OCI-LY3 (cell line): ENCODE measurements at regions not wholly inside any gene's neighbourhood (a gene's known extent, or its start where the extent isn't known, plus 50 kb on each side); places are given as distances from the start of the nearest gene placed in this dataset.

Source experiments
- H2AFZ ChIP-seq: fragments of 200-600, 300-600 bp; shearing (Covaris generic); 2 replicates; pipeline ENCODE4 v1.6.0; 2014; ENCODE audit warnings: antibody characterized with exemption, low read depth, low read length
- H3K27ac ChIP-seq: fragments of 200-600, 300-600 bp; sonication (generic); 2 replicates; pipeline ENCODE4 v1.5.1; 2014; ENCODE audit warnings: mild to moderate bottlenecking, low read length, moderate library complexity, mixed read lengths
- H3K27me3 ChIP-seq: fragments of 200-600, 300-600 bp; sonication (generic); 2 replicates; pipeline ENCODE4 v1.6.1; 2014; ENCODE audit warnings: low read depth, low read length, mixed read lengths
- H3K36me3 ChIP-seq: fragments of 200-600, 300-600 bp; sonication (generic); replicated peaks from 2 replicates; pipeline ENCODE3; 2014; ENCODE audit warnings: low read depth, low read length, mixed read lengths
- H3K4me1 ChIP-seq: fragments of 300-600, 200-600 bp; sonication (generic); 2 replicates; pipeline ENCODE4 v1.6.1; 2014; ENCODE audit warnings: low read length, mixed read lengths
- H3K4me2 ChIP-seq: fragments of 200-600, 300-600 bp; sonication (generic); 2 replicates; pipeline ENCODE4 v1.6.1; 2014; ENCODE audit warnings: low read length, mixed read lengths
- H3K4me3 ChIP-seq: fragments of 300-600, 200-600 bp; sonication (generic); 2 replicates; pipeline ENCODE4 v1.5.1; 2014; ENCODE audit warnings: antibody characterized with exemption, mild to moderate bottlenecking, low read length, moderate library complexity
- H3K79me2 ChIP-seq: fragments of 300-600, 200-600 bp; shearing (Covaris generic); 2 replicates; pipeline ENCODE4 v1.6.1; 2014; ENCODE audit warnings: mild to moderate bottlenecking, low read length, mixed read lengths
- H3K9ac ChIP-seq: fragments of 300-600, 200-600 bp; shearing (Covaris generic); 2 replicates; pipeline ENCODE4 v1.6.0; 2014; ENCODE audit warnings: mild to moderate bottlenecking, low read length, moderate library complexity
- H3K9me3 ChIP-seq: fragments of 200-600, 300-600 bp; shearing (Covaris generic); 2 replicates; pipeline ENCODE4 v1.6.1; 2014; ENCODE audit warnings: low read length, mixed read lengths; ENCODE audit not compliant: insufficient read depth
- H4K20me1 ChIP-seq: fragments of 200-600, 300-600 bp; sonication (generic); 2 replicates; pipeline ENCODE4 v1.6.1; 2016; ENCODE audit warnings: low read length, mixed read lengths; ENCODE audit not compliant: insufficient read depth
- CTCF ChIP-seq: fragments of 200-600, 300-600 bp; sonication (generic); IDR thresholded peaks from 2 replicates; pipeline ENCODE4 v1.5.1; 2014; ENCODE audit warnings: antibody characterized with exemption, low read length, low read depth
- EZH2phosphoT487 ChIP-seq: fragments of 200-600 bp; shearing (Covaris generic); IDR thresholded peaks from 2 replicates; pipeline ENCODE4 v1.6.1; 2018; ENCODE audit warnings: antibody characterized with exemption, mixed run types, low read depth

DNA sequence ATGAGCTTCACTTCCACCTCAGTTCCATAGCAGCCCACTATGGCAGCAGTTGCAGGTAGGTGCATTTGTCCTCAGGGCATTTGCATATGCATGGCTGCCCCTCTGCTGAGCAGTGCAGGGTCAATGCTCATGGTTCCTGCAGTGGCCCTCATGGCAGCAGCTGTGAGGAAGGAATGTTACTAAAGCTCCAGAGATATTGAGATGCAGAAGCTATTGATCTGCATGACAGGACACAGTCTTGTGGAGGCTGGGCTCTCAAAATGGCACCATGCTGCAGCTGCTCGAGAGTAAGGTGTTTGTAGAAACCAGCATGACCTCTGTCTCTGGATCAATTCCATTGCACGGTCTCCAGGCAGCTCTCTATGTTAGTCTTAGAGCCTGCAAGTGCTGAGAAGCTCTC, 179.2 kb upstream of the PCDH18 start:
- H3K4me1 ChIP-seq = no peaks in the 10 kb centered on the region
- no peak overlapping the region for H3K4me3 ChIP-seq
- H3K79me2 ChIP-seq = no peaks in the 10 kb centered on the region
- no peaks in the 10 kb centered on the region for H3K36me3 ChIP-seq
- no peaks in the 10 kb centered on the region for H3K27me3 ChIP-seq
- H3K4me2 ChIP-seq = no peak overlapping the region
- H2AFZ ChIP-seq = 0 out of 2 replicates have a peak overlapping the region, but pooled peaks have one; percentile 9
- no peak overlapping the region for H3K27ac ChIP-seq
- no peaks in the 10 kb centered on the region for H3K9me3 ChIP-seq
- H4K20me1 ChIP-seq = no peaks in the 10 kb centered on the region
- no peak for TF ChIP-seq CTCF
- TF ChIP-seq EZH2phosphoT487 = no peak
- H3K9ac ChIP-seq = no peak overlapping the region

DNA sequence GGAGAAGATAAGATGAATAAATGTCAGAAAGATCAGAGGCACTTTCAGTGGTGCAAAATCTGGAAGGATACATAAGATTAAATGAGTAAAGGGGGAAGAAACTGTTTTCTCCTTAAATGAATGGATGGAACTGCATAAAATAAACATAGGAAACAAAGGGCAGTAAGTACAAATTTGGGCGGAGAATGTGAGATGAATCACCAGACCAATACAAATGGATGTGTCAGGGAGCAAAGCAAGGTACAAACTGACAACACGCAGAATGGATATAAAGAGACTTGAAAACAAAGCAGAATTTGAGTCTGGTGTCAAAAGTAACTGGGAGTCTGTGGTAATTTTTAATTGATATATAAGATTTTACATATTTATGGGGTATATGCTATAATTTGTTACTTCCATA, 175.3 kb upstream of the PCDH18 start:
- no peaks in the 10 kb centered on the region for H3K27me3 ChIP-seq
- no peaks in the 10 kb centered on the region for H3K9me3 ChIP-seq
- no peaks in the 10 kb centered on the region for H3K36me3 ChIP-seq
- H2AFZ ChIP-seq = no peak overlapping the region
- no peaks in the 10 kb centered on the region for H3K79me2 ChIP-seq
- H3K4me1 ChIP-seq = no peaks in the 10 kb centered on the region
- no peak overlapping the region for H3K4me3 ChIP-seq
- H3K27ac ChIP-seq = no peak overlapping the region
- H3K4me2 ChIP-seq = no peak overlapping the region
- H3K9ac ChIP-seq = no peak overlapping the region
- H4K20me1 ChIP-seq = no peaks in the 10 kb centered on the region
- TF ChIP-seq EZH2phosphoT487 = no peak
- no peak for TF ChIP-seq CTCF

GRCh38 chr4:137707102-137707620, 174.9 kb upstream of the PCDH18 start:
- Histone ChIP-seq H3K27me3 (no peaks in the 10 kb centered on the region), H3K79me2 (no peaks in the 10 kb centered on the region), H3K4me3 (no peak overlapping the region), H3K9ac (no peak overlapping the region), H2AFZ (no peak overlapping the region), H3K4me1 (no peaks in the 10 kb centered on the region), H3K9me3 (no peaks in the 10 kb centered on the region), H3K27ac (no peak overlapping the region), H3K36me3 (no peaks in the 10 kb centered on the region), H4K20me1 (no peaks in the 10 kb centered on the region), H3K4me2 (no peak overlapping the region)
- TF ChIP-seq EZH2phosphoT487 (no peak), CTCF (no peak)

GRCh38 chr4:137705171-137705783, 173.0 kb upstream of the PCDH18 start:
- no peak for TF ChIP-seq CTCF
- TF ChIP-seq EZH2phosphoT487 = no peak
- Histone ChIP-seq H3K36me3 (no peaks in the 10 kb centered on the region), H2AFZ (no peak overlapping the region), H3K4me2 (no peak overlapping the region), H3K27ac (no peak overlapping the region), H3K9ac (no peak overlapping the region), H3K4me1 (no peaks in the 10 kb centered on the region), H3K27me3 (no peaks in the 10 kb centered on the region), H3K79me2 (no peaks in the 10 kb centered on the region), H4K20me1 (no peaks in the 10 kb centered on the region), H3K9me3 (peaks cover 6% of the 10 kb centered on the region; the same call in 1 of the 2 replicates), H3K4me3 (no peak overlapping the region)
